GM21737 (cell line): ENCODE measurements at regions not wholly inside any gene's neighbourhood (a gene's known extent, or its start where the extent isn't known, plus 50 kb on each side); places are given as distances from the start of the nearest gene placed in this dataset.
"Not testable (repeated sequence)": the region's sequence is repeated elsewhere in the genome, so short reads cannot be mapped to it uniquely, and the experiment has no call there.

Experiments used
- ATAC-seq: cut with Tn5 transposase; IDR thresholded peaks from one replicate; pipeline ENCODE4 v1.9.1; 2021; ENCODE audit warnings: mild to moderate bottlenecking, moderate library complexity; ENCODE audit not compliant: unreplicated experiment

DNA sequence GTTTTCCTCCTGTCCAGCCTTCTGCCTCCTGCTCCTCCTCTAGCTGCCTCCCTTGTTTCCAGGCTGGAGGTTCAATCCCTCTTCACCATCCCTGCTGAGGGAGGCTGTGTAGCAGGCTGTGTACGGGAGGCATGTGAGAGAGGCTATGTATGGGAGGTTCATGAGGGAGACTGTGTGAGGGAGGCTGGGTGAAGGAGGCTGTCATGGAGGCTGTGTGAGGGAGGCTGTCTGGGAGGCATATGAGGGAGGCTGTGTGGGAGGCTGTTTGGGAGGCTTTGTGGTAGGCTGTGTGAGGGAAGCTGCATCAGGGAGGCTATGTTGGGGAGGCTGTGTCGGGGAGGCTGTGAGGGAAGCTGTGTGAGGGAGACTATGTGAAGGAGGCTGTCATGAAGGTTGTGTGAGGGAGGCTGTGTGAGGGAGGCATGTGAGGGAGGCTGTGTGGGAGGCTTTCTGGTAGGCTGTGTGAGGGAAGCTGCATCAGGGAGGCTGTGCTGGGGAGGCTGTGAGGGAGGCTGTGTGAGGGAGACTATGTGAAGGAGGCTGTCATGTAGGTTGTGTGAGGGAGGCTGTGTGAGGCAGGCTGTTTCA is 123.7 kb upstream of the RNF32 start:
- no peak for ATAC-seq

GRCh38 chr7:156515911-156516790 is 124.4 kb upstream of the RNF32 start:
- ATAC-seq: no peak

DNA sequence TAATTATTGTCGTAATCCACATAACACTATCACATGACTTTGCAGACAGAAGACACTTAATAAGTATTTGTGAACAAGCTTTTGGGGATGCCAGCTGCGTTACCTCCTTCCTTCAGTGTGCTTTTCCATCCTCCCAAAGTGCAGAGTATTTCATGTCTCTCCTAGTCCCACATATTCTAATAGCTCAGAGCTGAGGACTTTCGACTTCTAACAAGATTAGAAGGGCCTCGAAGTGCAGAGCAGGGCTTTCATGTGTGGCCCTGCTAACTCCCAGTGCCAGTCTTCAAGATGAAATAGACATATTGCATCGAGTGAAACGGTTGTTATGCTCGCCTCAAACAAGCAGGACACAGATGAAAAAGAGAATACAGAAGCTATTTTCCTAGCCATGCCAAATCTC is 125.7 kb upstream of the RNF32 start:
- ATAC-seq: no peak

- ATAC-seq: no peak
These were observed 129.1 kb upstream of the RNF32 start for GRCh38 chr7:156511426-156511825.

DNA sequence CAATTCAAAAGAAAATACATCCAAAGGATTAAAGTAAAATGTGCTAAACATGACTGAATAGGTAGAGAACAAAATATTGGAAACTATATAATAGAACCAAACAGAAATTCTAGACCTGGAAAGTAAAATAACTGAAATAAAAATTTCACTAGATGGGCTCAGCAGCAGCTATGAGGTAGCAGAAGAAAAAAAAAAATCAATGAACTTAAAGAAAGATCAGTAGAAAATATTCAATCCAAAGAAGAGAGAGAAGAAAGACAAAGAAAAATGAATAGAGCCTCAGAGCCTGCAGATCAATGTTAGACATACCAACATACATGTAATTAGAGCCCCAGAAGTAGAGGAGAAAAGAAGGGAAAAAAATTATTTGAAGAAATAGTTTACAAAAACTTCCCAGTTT is 129.6 kb upstream of the RNF32 start:
- ATAC-seq: no peak

GRCh38 chr7:156509216-156509615 is 131.4 kb upstream of the RNF32 start:
- no peak for ATAC-seq

- no peak for ATAC-seq
These were observed 134.7 kb upstream of the RNF32 start for GRCh38 chr7:156505876-156506275.

DNA sequence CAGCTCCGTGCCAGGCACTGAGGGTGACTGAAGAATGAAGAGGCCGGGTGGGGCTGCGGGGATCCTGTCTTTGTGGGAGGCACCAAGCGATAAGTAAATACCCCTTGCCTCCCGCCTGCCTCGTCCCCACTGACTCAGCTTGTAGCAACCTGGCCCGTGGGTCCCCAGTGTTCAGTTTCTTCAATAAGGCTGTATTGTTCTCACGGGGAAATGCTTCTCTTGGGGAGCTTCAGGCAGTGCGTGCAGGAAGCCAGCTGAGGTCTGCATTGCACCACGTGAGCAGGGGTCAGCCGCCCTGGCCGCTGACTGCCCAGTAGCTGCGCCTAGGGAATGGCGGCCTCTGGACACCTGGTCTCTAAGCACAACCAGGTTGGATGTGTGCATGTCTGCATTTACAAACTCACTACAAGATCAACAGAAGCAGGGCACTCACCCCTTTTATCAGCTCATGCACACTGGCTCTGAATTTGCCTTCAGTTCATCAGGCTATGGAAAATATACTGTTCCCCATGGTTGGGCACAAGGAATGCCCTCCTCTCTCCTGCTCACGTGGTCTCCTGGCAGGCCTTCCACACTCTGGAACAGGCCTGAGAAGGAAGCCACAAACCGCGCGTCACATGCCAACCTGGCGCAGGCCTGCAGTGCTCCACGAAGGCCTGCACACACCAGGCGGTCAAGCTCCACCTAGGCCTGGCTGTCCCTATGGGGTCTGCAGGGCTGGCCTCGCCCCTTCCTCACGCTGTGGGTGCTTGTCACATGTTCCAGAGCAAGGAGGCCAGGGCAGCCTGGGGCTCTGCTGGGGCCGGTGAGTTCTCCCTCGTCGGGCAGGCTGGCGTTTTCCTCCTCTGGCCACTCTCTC is 135.7 kb upstream of the RNF32 start:
- ATAC-seq: no peak

DNA sequence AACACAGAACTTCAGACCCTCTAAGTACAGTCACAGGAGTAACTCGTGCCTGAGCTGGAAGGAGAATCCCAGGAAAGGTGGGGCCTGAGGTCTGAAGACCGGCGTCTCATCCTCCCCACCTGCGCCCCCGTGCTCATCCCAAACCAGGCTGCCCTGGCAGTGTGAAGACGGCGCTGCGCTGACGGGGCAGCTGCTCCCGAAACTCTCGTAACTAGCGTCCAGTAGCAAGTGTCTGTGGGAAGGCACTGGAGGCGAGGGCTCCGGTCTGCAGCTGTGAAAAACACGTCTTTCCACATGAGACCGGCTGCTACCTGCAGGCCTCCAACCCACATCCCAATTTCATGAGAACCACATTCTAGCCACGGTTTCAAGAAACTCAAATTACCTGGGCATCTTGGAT is 136.6 kb upstream of the RNF32 start:
- no peak for ATAC-seq

- ATAC-seq: no peak
These were observed 137.4 kb upstream of the RNF32 start for GRCh38 chr7:156503196-156503595.

DNA sequence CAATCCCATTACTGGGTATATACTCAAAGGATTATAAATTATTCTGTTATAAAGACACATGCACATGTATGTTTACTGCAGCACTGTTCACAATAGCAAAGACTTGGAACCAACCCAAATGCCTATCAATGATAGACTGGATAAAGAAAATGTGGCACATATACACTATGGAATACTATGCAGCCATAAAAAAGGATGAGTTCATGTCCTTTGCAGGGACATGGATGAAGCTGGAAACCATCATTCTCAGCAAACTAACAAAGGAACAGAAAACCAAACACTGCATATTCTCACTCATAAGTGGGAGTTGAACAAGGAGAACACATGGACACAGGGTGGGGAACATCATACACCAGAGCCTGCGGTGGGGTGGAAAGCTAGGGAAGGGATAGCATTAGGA is 138.8 kb upstream of the RNF32 start:
- not testable (repeated sequence) for ATAC-seq

GRCh38 chr7:156499247-156499881 is 141.2 kb upstream of the RNF32 start:
- no peak for ATAC-seq

DNA sequence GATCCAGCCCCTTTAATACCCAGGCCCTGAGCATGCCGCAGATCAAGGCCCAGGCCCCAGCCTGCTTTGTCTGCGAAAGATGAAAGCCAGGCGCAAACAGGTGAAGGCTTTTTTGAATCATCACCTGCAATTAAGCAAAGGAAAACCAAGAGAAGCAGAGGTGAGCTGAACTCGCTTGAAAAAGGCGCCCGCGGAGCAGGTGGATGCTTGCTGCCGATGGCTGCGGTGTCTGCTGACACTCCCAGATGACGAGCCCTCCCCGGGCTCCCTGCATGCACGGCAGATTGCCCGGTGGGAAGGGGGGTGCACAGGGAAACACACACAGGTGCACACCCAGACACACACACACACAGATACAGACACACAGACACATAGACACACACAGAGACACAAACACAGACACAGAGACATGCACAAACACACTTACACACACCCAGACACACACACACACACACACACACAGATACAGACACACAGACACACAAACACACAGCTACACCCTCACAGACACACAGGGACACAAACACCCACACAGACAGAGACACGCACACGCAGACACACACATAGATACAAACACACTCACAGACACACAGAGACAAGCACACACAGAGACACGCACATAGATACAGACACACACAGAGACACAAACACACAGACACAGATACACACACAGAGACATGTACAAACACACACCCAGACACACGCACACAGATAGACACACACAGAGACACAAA is 142.6 kb upstream of the RNF32 start:
- no peak for ATAC-seq

GRCh38 chr7:156496865-156497264 is 143.7 kb upstream of the RNF32 start:
- ATAC-seq: no peak

DNA sequence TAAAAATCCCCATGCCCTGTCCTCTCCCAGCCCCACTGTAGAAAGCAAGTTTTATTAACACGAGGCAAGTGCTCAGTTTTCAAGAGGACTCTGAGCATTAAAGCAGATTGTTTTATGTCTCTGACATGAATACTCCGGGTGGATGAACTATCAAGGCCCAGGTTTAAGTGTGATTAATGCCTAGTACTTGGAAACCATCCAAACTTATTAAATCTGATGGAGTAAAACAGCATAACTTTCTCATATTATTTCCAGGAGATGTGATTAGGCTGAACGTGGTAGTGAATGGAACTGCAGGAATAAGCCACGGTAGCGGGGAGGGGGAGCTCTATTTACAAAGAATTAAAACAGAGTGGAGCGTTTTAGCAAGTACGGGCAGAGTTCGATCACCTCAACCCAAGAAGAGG is 144.2 kb upstream of the RNF32 start:
- no peak for ATAC-seq

GRCh38 chr7:156494960-156495359 is 145.6 kb upstream of the RNF32 start:
- ATAC-seq: no peak

DNA sequence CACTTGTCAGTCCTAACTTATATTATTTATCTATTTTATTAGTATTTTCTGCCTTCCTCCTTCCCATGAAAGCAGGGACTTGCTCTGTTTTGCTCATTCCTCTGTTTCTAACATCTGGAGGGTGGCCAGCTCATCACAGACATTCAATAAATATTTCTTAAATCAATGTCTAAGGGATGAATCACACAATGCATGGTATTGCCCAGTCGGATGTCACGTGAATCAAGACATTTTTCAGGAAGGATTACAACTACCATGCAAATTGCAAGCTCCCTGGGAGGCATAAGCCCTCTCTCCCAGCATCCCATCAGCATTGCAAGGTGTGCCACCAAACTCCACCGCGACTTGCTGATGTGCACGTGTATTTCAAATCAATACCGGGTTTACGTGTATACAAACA is 146.6 kb upstream of the RNF32 start:
- ATAC-seq: no peak

GRCh38 chr7:156492170-156492569 is 148.4 kb upstream of the RNF32 start:
- ATAC-seq: no peak

- no peak for ATAC-seq
These were observed 149.1 kb upstream of the RNF32 start for GRCh38 chr7:156491435-156491834.

GRCh38 chr7:156490021-156490800 is 150.4 kb upstream of the RNF32 start:
- ATAC-seq: no peak
